Suppressor macrophage (primary cell): ENCODE measurements at regions not wholly inside any gene's neighbourhood (a gene's known extent, or its start where the extent isn't known, plus 50 kb on each side); places are given as distances from the start of the nearest gene placed in this dataset.

ENCODE experiments used
- DNase-seq, 4 experiments: peaks; one replicate each; pipeline ENCODE4 v3.0.0-alpha.2; 2020 to 2022

- DNase-seq = no peak
Measured at GRCh38 chr14:71203306-71203705, 296.0 kb downstream of the PCNX1 start.

- DNase-seq = no peak
Measured at GRCh38 chr14:71204231-71204630, 297.0 kb downstream of the PCNX1 start.

- DNase-seq = no peak
Measured at GRCh38 chr14:71204768-71205167, 297.5 kb downstream of the PCNX1 start.

- DNase-seq = no peak
Measured at GRCh38 chr14:71206123-71206522, 298.9 kb downstream of the PCNX1 start.

- peak; percentile 47 to 73 (median 60) for DNase-seq
Measured at GRCh38 chr14:71206766-71207371, 299.6 kb downstream of the PCNX1 start.

GRCh38 chr14:71208702-71209357, 301.6 kb downstream of the PCNX1 start:
- DNase-seq = no peak

GRCh38 chr14:71209888-71210287, 302.6 kb downstream of the PCNX1 start:
- DNase-seq = no peak

- no peak for DNase-seq
Measured at GRCh38 chr14:71212093-71212492, 304.8 kb downstream of the PCNX1 start.

- DNase-seq = no peak
Measured at GRCh38 chr14:71212683-71213107, 305.4 kb downstream of the PCNX1 start.

- no peak for DNase-seq
Measured at GRCh38 chr14:71214241-71214640, 307.0 kb downstream of the PCNX1 start.

- no peak for DNase-seq
Measured at GRCh38 chr14:71220462-71220861, 313.2 kb downstream of the PCNX1 start.

- no peak for DNase-seq
Measured at GRCh38 chr14:71221119-71221518, 313.9 kb downstream of the PCNX1 start.

- peak; percentile 38 to 74 (median 56) for DNase-seq
Measured at GRCh38 chr14:71225113-71225512, 317.9 kb downstream of the PCNX1 start.

- peak in 3 of 4 experiments; percentile 7 to 36 (median 21) for DNase-seq
Measured at GRCh38 chr14:71228711-71229110, 321.5 kb downstream of the PCNX1 start.

GRCh38 chr14:71229875-71230274, 322.6 kb downstream of the PCNX1 start:
- no peak for DNase-seq

GRCh38 chr14:71230897-71231296, 323.6 kb downstream of the PCNX1 start:
- no peak for DNase-seq

- peak; percentile 37 to 67 (median 56) for DNase-seq
Measured at GRCh38 chr14:71231521-71232393, 324.5 kb downstream of the PCNX1 start.

GRCh38 chr14:71232506-71232905, 325.2 kb downstream of the PCNX1 start:
- DNase-seq = no peak

- DNase-seq = peak; percentile 79 to 90 (median 84)
Measured at GRCh38 chr14:71235875-71236274, 328.6 kb downstream of the PCNX1 start.

GRCh38 chr14:71236487-71236886, 329.2 kb downstream of the PCNX1 start:
- DNase-seq = no peak

GRCh38 chr14:71237556-71237955, 330.3 kb downstream of the PCNX1 start:
- no peak for DNase-seq

GRCh38 chr14:71238835-71239234, 331.6 kb downstream of the PCNX1 start:
- DNase-seq = peak in 2 of 4 experiments; percentile 26

- DNase-seq = no peak
Measured at GRCh38 chr14:71240171-71240570, 332.9 kb downstream of the PCNX1 start.
